ENCODE measurements at regions not wholly inside any gene's neighbourhood (a gene's known extent, or its start where the extent isn't known, plus 50 kb on each side); places are given as distances from the start of the nearest gene placed in this dataset.

- no peak for DNase-seq (ENCODE audit: low spot score in 2 of 2)
- no peak overlapping the region for H3K27ac ChIP-seq
- intact Hi-C loops (cut with DNase I; ENCODE audit: low total_unique reads) = no loop called here
- no peak overlapping the region for H3K4me3 ChIP-seq
- no peak for TF ChIP-seq POLR2AphosphoS5 (IDR thresholded peaks at IDR 0.05)
- TF ChIP-seq CTCF (IDR thresholded peaks at IDR 0.05) = no peak
- no peak for TF ChIP-seq POLR2A (IDR thresholded peaks at IDR 0.05)
- no peaks in the 10 kb centered on the region for H3K4me1 ChIP-seq
- no peaks in the 10 kb centered on the region for H3K36me3 ChIP-seq
- peaks cover 0 to 17% of the 10 kb centered on the region in 2 donors for H3K9me3 ChIP-seq
- no peaks in the 10 kb centered on the region for H3K27me3 ChIP-seq
Observed at GRCh38 chr14:54038724-54039123, 82.1 kb upstream of the BMP4 start.

GRCh38 chr14:54039311-54039710 lies 82.7 kb upstream of the BMP4 start:
- no peak overlapping the region for H3K4me3 ChIP-seq
- no peak for DNase-seq (ENCODE audit: low spot score in 2 of 2)
- no peaks in the 10 kb centered on the region for H3K36me3 ChIP-seq
- intact Hi-C loops (cut with DNase I; ENCODE audit: low total_unique reads) = no loop called here
- no peaks in the 10 kb centered on the region for H3K4me1 ChIP-seq
- H3K9me3 ChIP-seq = peaks cover 0 to 17% of the 10 kb centered on the region in 2 donors
- H3K27ac ChIP-seq = no peak overlapping the region
- no peaks in the 10 kb centered on the region for H3K27me3 ChIP-seq
- no peak for TF ChIP-seq CTCF (IDR thresholded peaks at IDR 0.05)
- TF ChIP-seq POLR2A (IDR thresholded peaks at IDR 0.05) = no peak
- TF ChIP-seq POLR2AphosphoS5 (IDR thresholded peaks at IDR 0.05) = no peak

GRCh38 chr14:54040846-54041245 lies 84.2 kb upstream of the BMP4 start:
- intact Hi-C loops (cut with DNase I; ENCODE audit: low total_unique reads) = no loop called here
- H3K9me3 ChIP-seq = peaks cover 0 to 4% of the 10 kb centered on the region in 2 donors
- no peak overlapping the region for H3K27ac ChIP-seq
- no peak overlapping the region for H3K4me3 ChIP-seq
- no peaks in the 10 kb centered on the region for H3K27me3 ChIP-seq
- H3K36me3 ChIP-seq = no peaks in the 10 kb centered on the region
- no peaks in the 10 kb centered on the region for H3K4me1 ChIP-seq
- no peak for DNase-seq (ENCODE audit: low spot score in 2 of 2)
- TF ChIP-seq CTCF (IDR thresholded peaks at IDR 0.05) = no peak
- TF ChIP-seq POLR2AphosphoS5 (IDR thresholded peaks at IDR 0.05) = no peak
- no peak for TF ChIP-seq POLR2A (IDR thresholded peaks at IDR 0.05)

GRCh38 chr14:54046250-54046649 lies 89.6 kb upstream of the BMP4 start:
- no peak for TF ChIP-seq CTCF (IDR thresholded peaks at IDR 0.05)
- TF ChIP-seq POLR2A (IDR thresholded peaks at IDR 0.05) = no peak
- no peak for TF ChIP-seq POLR2AphosphoS5 (IDR thresholded peaks at IDR 0.05)
- H3K4me3 ChIP-seq = no peak overlapping the region
- intact Hi-C loops (cut with DNase I; ENCODE audit: low total_unique reads) = no loop called here
- no peak overlapping the region for H3K27ac ChIP-seq
- H3K9me3 ChIP-seq = no peaks in the 10 kb centered on the region
- DNase-seq (ENCODE audit: low spot score in 2 of 2) = no peak
- no peaks in the 10 kb centered on the region for H3K27me3 ChIP-seq
- no peaks in the 10 kb centered on the region for H3K4me1 ChIP-seq
- H3K36me3 ChIP-seq = no peaks in the 10 kb centered on the region

GRCh38 chr14:54047645-54048308 lies 91.2 kb upstream of the BMP4 start:
- DNase-seq (ENCODE audit: low spot score in 2 of 2) = no peak
- no peak for TF ChIP-seq POLR2AphosphoS5 (IDR thresholded peaks at IDR 0.05)
- TF ChIP-seq POLR2A (IDR thresholded peaks at IDR 0.05) = no peak
- no peak for TF ChIP-seq CTCF (IDR thresholded peaks at IDR 0.05)
- Histone ChIP-seq H3K4me1 (no peaks in the 10 kb centered on the region), H3K9me3 (no peaks in the 10 kb centered on the region), H3K4me3 (no peak overlapping the region), H3K36me3 (no peaks in the 10 kb centered on the region), H3K27ac (no peak overlapping the region), H3K27me3 (no peaks in the 10 kb centered on the region)
- intact Hi-C loops (cut with DNase I; ENCODE audit: low total_unique reads) = no loop called here
